H1 (cell line): ENCODE measurements at regions not wholly inside any gene's neighbourhood (a gene's known extent, or its start where the extent isn't known, plus 50 kb on each side); places are given as distances from the start of the nearest gene placed in this dataset.

Experiments
- CBX5 ChIP-seq: fragments of 300-800, 300-1000 bp; sonication (generic); IDR thresholded peaks from 2 replicates; pipeline ENCODE4 v1.7.1; 2016; ENCODE audit warnings: antibody characterized with exemption, low read length, low read depth
- CHD2 ChIP-seq: IDR thresholded peaks from 2 replicates; pipeline ENCODE4 v1.6.1; 2012; ENCODE audit warnings: low read length, improper control_type of control experiment
- CHD7 ChIP-seq: fragments of 300-600 bp; sonication (generic); IDR thresholded peaks from 2 replicates; pipeline ENCODE4 v1.7.1; 2012; ENCODE audit warnings: low read length, moderate library complexity, mild to moderate bottlenecking, inconsistent platforms; ENCODE audit not compliant: insufficient replicate concordance
- JUND ChIP-seq: IDR thresholded peaks from 2 replicates; pipeline ENCODE4 v1.6.1; 2011; ENCODE audit warnings: mild to moderate bottlenecking, improper control_type of control experiment, low read length
- KDM1A ChIP-seq: fragments of 200-600, 300-600 bp; sonication (generic); IDR thresholded peaks from 2 replicates; pipeline ENCODE4 v1.7.1; 2016; ENCODE audit warnings: mild to moderate bottlenecking, low read length, borderline replicate concordance
- NRF1 ChIP-seq: IDR thresholded peaks from 2 replicates; pipeline ENCODE4 v1.6.1; 2011; ENCODE audit warnings: mild to moderate bottlenecking, low read depth, low read length, improper control_type of control experiment
- RAD21 ChIP-seq, 2 experiments: IDR thresholded peaks in 1 of 2; conservative IDR thresholded peaks in 1 of 2; 2 replicates each; pipeline ENCODE4 v1.6.1; 2011; ENCODE audit warnings: low read depth in 2 of 2, low read length in 2 of 2, improper control_type of control experiment in 1 of 2, inconsistent platforms in 1 of 2, mild to moderate bottlenecking in 1 of 2, moderate library complexity in 1 of 2
- RBBP5 ChIP-seq: IDR thresholded peaks from 2 replicates; pipeline ENCODE4 v1.7.1; 2012; ENCODE audit warnings: low read depth, mild to moderate bottlenecking, inconsistent platforms, low read length, moderate library complexity, borderline replicate concordance
- SIRT6 ChIP-seq: IDR thresholded peaks from one replicate; pipeline ENCODE4 v1.7.1; 2012; ENCODE audit warnings: low read length, inconsistent platforms
- TBP ChIP-seq: IDR thresholded peaks from 2 replicates; pipeline ENCODE4 v1.6.1; 2011; ENCODE audit warnings: low read depth, low read length, improper control_type of control experiment
- TCF12 ChIP-seq: IDR thresholded peaks from 2 replicates; pipeline ENCODE4 v1.6.1; 2011; ENCODE audit warnings: low read depth, mild to moderate bottlenecking, low read length
- TF ChIP-seq, protein P1 (sequence below): IDR thresholded peaks from 2 replicates; pipeline ENCODE4 v1.6.1; 2011; ENCODE audit warnings: low read length, improper control_type of control experiment

DNA sequence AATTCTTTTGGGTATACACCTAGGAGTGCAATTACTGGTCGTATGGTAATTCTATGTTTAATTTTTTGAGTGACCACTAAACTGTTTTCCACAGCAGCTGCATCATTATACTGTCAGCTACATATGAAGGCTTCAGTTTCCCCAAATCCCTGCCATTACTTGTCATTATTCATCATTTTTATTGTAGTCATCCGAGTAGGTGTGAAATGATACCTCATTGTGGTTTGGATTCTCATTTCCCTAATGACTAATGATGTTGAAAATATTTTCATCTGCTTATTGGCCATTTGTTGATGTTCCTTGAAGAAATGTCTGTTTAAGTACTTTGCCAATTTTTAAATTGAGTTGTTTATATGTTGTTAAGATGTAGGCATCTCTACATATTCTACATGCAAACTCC is 633.6 kb upstream of the IMPG1 start (continued):
- TF ChIP-seq CHD7 (no peak), KDM1A (no peak), RBBP5 (no peak), CBX5 (no peak), NRF1 (no peak), CHD2 (no peak), TBP (no peak), JUND (no peak), RAD21 (IDR thresholded peaks at IDR 0.05 in 1 of 2, conservative IDR thresholded peaks at IDR 0.05 in 1 of 2; ENCODE audit: low read depth in 2 of 2, low read length in 2 of 2) (no peak), SIRT6 (no peak), TCF12 (no peak)
- TF ChIP-seq, protein P1, sequence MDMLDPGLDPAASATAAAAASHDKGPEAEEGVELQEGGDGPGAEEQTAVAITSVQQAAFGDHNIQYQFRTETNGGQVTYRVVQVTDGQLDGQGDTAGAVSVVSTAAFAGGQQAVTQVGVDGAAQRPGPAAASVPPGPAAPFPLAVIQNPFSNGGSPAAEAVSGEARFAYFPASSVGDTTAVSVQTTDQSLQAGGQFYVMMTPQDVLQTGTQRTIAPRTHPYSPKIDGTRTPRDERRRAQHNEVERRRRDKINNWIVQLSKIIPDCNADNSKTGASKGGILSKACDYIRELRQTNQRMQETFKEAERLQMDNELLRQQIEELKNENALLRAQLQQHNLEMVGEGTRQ, result no peak
- TF ChIP-seq, all 59 proteins: peak for 0
